MM.1S (cell line): ENCODE measurements at regions not wholly inside any gene's neighbourhood (a gene's known extent, or its start where the extent isn't known, plus 50 kb on each side); places are given as distances from the start of the nearest gene placed in this dataset.

ENCODE experiments used
- EZH2 ChIP-seq: fragments of 300-600 bp; sonication (generic); optimal IDR thresholded peaks from 2 replicates; pipeline ENCODE3; 2017; ENCODE audit warnings: low read depth, mild to moderate bottlenecking, antibody characterized with exemption, low read length, mixed read lengths
- EZH2phosphoT487 ChIP-seq: fragments of 300-600 bp; sonication (generic); IDR thresholded peaks from 2 replicates; pipeline ENCODE4 v1.6.1; 2018; ENCODE audit warnings: antibody characterized with exemption, low read length
- TF ChIP-seq, protein P1 (sequence below): fragments of 300-600 bp; sonication (generic); IDR thresholded peaks from 2 replicates; pipeline ENCODE4 v1.5.1; 2016; ENCODE audit warnings: antibody characterized with exemption, low read length, mixed read lengths

DNA sequence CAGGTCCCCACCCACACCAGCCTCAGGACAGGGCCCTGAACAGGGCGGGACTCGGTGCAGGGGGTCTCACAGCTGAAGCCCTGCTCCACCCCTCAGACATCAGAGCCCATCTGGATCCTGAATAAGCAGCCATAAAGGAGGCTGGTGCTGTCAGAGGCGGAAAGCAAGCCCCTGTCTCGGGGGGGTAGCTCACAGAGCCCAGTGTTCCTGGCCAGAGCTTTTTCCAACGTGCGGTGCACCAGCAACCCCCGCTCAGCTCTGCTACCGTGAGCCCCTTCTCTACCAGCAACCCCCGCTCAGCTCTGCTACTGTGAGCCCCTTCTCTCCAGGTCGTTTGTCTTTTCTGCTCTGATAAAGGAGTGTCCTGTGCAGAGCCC is 136.5 kb upstream of the SFSWAP start:
- TF ChIP-seq, protein P1, sequence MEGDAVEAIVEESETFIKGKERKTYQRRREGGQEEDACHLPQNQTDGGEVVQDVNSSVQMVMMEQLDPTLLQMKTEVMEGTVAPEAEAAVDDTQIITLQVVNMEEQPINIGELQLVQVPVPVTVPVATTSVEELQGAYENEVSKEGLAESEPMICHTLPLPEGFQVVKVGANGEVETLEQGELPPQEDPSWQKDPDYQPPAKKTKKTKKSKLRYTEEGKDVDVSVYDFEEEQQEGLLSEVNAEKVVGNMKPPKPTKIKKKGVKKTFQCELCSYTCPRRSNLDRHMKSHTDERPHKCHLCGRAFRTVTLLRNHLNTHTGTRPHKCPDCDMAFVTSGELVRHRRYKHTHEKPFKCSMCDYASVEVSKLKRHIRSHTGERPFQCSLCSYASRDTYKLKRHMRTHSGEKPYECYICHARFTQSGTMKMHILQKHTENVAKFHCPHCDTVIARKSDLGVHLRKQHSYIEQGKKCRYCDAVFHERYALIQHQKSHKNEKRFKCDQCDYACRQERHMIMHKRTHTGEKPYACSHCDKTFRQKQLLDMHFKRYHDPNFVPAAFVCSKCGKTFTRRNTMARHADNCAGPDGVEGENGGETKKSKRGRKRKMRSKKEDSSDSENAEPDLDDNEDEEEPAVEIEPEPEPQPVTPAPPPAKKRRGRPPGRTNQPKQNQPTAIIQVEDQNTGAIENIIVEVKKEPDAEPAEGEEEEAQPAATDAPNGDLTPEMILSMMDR: no peak
- TF ChIP-seq EZH2: no peak
- TF ChIP-seq EZH2phosphoT487: no peak
